Fibroblast of lung (primary cell): ENCODE measurements at regions not wholly inside any gene's neighbourhood (a gene's known extent, or its start where the extent isn't known, plus 50 kb on each side); places are given as distances from the start of the nearest gene placed in this dataset.

Source experiments
- DNase-seq, 2 donors: peaks; one replicate each; pipeline versions ENCODE4 v3.0.0 to v3.0.0-alpha.2; 2010; ENCODE audit warnings: low read depth in 2 of 2
- H2AFZ ChIP-seq: 2 replicates; pipeline ENCODE4 v1.5.1; 2012; ENCODE audit warnings: low read length, control low read depth, inconsistent platforms
- H3K27ac ChIP-seq: 2 replicates; pipeline ENCODE4 v1.5.1; 2011; ENCODE audit warnings: low read length, control low read depth; ENCODE audit not compliant: insufficient read depth
- H3K27me3 ChIP-seq: 2 replicates; pipeline ENCODE4 v1.5.1; 2011; ENCODE audit warnings: mild to moderate bottlenecking, low read length; ENCODE audit not compliant: control insufficient read depth, insufficient read depth
- H3K36me3 ChIP-seq: 2 replicates; pipeline ENCODE4 v1.5.1; 2011; ENCODE audit warnings: low read length; ENCODE audit not compliant: control insufficient read depth, insufficient read depth
- H3K4me1 ChIP-seq: 2 replicates; pipeline ENCODE4 v1.5.1; 2011; ENCODE audit warnings: low read length; ENCODE audit not compliant: control insufficient read depth, insufficient read depth; ENCODE audit errors: extremely low read depth
- H3K4me2 ChIP-seq: 2 replicates; pipeline ENCODE4 v1.5.1; 2011; ENCODE audit warnings: low read length, control low read depth; ENCODE audit not compliant: insufficient read depth; ENCODE audit errors: extremely low read depth
- H3K4me3 ChIP-seq, 4 experiments: fragments of 200-600 bp in 1 of 4; sonication (generic) in 1 of 4; replicated peaks in 1 of 4; 2 replicates each; pipeline ENCODE4 v1.5.1; 2011 to 2016; ENCODE audit warnings: low read length in 4 of 4, low read depth in 3 of 4, mild to moderate bottlenecking in 3 of 4, control low read depth in 2 of 4, inconsistent platforms in 1 of 4, mixed read lengths in 1 of 4; ENCODE audit not compliant: insufficient read depth in 1 of 4; ENCODE audit errors: control extremely low read depth in 1 of 4
- H3K79me2 ChIP-seq: 2 replicates; pipeline ENCODE4 v1.5.1; 2012; ENCODE audit warnings: mild to moderate bottlenecking, low read length, inconsistent platforms; ENCODE audit not compliant: control insufficient read depth, insufficient read depth
- H3K9ac ChIP-seq: 2 replicates; pipeline ENCODE4 v1.5.1; 2011; ENCODE audit warnings: mild to moderate bottlenecking, low read length, control low read depth; ENCODE audit not compliant: insufficient read depth
- H3K9me3 ChIP-seq: 2 replicates; pipeline ENCODE4 v1.5.1; 2012; ENCODE audit warnings: low read depth, low read length; ENCODE audit not compliant: control insufficient read depth, insufficient read depth
- H4K20me1 ChIP-seq: 2 replicates; pipeline ENCODE4 v1.5.1; 2011; ENCODE audit warnings: low read length; ENCODE audit not compliant: control insufficient read depth, insufficient read depth; ENCODE audit errors: extremely low read depth
- EZH2 ChIP-seq: IDR thresholded peaks from 2 replicates; pipeline ENCODE4 v1.5.1; 2012; ENCODE audit warnings: low read length, control low read depth, mild to moderate bottlenecking; ENCODE audit errors: missing control alignments
- TF ChIP-seq, protein P1 (sequence below), 2 donors: IDR thresholded peaks in 1 of 2; conservative IDR thresholded peaks in 1 of 2; 1 replicate in 1 of 2; 2 replicates in 1 of 2; pipeline ENCODE4 v1.5.1; 2011 to 2012; ENCODE audit warnings: low read length in 2 of 2, control low read depth in 1 of 2, inconsistent platforms in 1 of 2, low read depth in 1 of 2, mild to moderate bottlenecking in 1 of 2

DNA sequence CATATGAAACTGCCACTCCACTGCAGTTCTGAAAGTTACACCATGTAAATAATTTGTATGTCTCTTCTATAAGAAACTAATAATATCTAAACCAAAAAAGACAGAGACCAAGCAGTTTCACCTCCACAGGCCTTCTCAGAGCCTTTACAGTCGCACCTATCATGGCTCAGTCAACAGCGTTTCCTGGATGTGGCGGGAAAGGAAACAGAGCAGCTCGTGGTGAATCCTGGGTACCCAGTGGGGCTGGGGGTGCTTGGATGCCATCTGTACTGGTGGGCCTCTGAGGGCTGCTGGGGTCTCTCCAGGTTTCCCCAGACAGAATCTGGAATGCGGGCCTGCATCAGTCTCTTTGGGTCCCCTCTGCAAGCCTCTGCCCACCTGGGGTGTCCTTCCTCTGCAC is 100.2 kb upstream of the CASZ1 start:
- no peak overlapping the region for H3K9ac ChIP-seq
- no peaks in the 10 kb centered on the region for H3K36me3 ChIP-seq
- no peaks in the 10 kb centered on the region for H4K20me1 ChIP-seq
- no peaks in the 10 kb centered on the region for H3K4me1 ChIP-seq
- no peak overlapping the region for H3K4me2 ChIP-seq
- no peak overlapping the region for H3K4me3 ChIP-seq
- no peak overlapping the region for H3K27ac ChIP-seq
- TF ChIP-seq EZH2, result no peak
- TF ChIP-seq, protein P1, sequence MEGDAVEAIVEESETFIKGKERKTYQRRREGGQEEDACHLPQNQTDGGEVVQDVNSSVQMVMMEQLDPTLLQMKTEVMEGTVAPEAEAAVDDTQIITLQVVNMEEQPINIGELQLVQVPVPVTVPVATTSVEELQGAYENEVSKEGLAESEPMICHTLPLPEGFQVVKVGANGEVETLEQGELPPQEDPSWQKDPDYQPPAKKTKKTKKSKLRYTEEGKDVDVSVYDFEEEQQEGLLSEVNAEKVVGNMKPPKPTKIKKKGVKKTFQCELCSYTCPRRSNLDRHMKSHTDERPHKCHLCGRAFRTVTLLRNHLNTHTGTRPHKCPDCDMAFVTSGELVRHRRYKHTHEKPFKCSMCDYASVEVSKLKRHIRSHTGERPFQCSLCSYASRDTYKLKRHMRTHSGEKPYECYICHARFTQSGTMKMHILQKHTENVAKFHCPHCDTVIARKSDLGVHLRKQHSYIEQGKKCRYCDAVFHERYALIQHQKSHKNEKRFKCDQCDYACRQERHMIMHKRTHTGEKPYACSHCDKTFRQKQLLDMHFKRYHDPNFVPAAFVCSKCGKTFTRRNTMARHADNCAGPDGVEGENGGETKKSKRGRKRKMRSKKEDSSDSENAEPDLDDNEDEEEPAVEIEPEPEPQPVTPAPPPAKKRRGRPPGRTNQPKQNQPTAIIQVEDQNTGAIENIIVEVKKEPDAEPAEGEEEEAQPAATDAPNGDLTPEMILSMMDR (conservative IDR thresholded peaks at IDR 0.05 in 1 of 2, IDR thresholded peaks at IDR 0.05 in 1 of 2; ENCODE audit: low read depth in 1 of 2, low read length in 2 of 2), result no peak
- H3K9me3 ChIP-seq, result no peaks in the 10 kb centered on the region
- no peak overlapping the region for H2AFZ ChIP-seq
- peaks cover 3% of the 10 kb centered on the region for H3K27me3 ChIP-seq
- no peaks in the 10 kb centered on the region for H3K79me2 ChIP-seq
- DNase-seq, result no peak

DNA sequence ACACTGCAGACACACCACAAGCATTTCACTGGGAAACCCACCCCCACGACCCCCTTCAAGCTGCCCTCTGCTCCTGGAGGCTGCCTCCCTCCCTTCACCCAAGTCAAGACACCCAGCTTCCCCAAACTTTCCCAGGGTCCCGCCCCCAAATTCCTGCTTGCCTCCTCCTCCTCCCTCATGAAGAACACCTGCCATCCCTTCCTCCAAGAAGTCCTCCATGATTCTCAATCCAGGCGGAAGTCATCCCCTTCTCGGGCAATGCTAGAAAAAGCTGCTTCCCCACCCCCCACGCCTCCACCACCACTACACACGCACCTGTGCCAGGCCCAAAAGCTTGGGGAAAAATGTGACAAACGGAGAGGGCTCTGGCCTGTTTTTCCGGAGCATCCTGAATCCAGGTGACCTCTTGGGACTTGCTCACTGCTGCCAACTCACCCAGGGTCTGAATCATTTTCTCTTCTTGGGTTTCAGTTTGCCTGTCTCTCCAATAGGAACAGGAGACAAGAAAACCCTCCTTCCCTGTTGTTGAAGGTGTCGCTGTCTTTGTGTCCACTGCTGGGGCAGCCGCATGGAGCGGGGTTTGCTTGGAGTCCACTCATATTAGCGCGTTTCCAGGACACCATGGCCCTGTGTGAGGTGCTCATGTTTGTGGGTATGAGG is 101.0 kb upstream of the CASZ1 start:
- no peak for TF ChIP-seq EZH2
- TF ChIP-seq, protein P1 (conservative IDR thresholded peaks at IDR 0.05 in 1 of 2, IDR thresholded peaks at IDR 0.05 in 1 of 2; ENCODE audit: low read depth in 1 of 2, low read length in 2 of 2), result no peak
- Histone ChIP-seq H3K79me2 (no peaks in the 10 kb centered on the region), H3K4me1 (no peaks in the 10 kb centered on the region), H3K4me3 (no peak overlapping the region), H3K27ac (no peak overlapping the region), H3K36me3 (no peaks in the 10 kb centered on the region), H2AFZ (no peak overlapping the region), H3K4me2 (no peak overlapping the region), H3K9me3 (no peaks in the 10 kb centered on the region), H4K20me1 (no peaks in the 10 kb centered on the region), H3K9ac (no peak overlapping the region), H3K27me3 (peaks cover 3% of the 10 kb centered on the region)
- DNase-seq, result peak in 1 of 2 donors; percentile 21

DNA sequence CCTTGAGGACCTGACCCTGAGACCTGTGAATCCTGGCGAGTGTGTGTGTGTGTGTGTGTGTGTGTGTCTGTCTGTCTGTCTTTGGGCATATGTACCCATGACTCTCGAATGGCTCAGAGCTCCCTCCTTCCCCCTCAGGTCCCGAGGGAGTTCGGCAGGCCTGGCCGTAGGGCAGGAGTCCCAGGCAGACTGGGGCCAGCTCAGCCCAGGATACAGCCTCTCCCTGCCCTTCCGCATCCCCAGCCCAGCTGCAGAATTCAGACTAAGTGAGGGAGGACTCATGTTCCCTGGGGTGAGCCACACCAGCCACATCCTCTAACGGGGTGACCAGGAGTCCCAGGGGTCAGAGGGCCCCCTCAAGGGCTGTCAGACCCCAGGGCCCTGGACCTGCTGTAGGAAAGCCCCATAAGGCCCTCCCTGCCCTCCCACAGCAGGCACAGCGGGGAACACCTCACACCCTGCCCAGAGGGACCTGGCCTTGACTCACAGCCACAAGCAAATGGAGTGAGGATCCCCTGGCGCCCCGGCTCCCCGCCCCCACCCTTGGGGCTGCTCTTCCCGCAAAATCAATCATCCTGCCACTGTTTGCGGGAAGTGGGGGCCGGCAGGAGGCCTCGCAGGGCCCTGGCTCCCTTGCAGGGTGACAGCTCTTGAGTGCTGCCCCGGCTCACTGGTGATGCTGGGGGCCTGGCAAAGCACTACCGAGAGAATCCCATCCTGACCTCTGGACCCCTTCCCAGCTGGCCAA is 101.7 kb upstream of the CASZ1 start:
- TF ChIP-seq, protein P1 (conservative IDR thresholded peaks at IDR 0.05 in 1 of 2, IDR thresholded peaks at IDR 0.05 in 1 of 2; ENCODE audit: low read depth in 1 of 2, low read length in 2 of 2), result no peak
- TF ChIP-seq EZH2, result no peak
- H4K20me1 ChIP-seq, result no peaks in the 10 kb centered on the region
- H3K4me3 ChIP-seq, result no peak overlapping the region
- no peak overlapping the region for H3K27ac ChIP-seq
- no peaks in the 10 kb centered on the region for H3K4me1 ChIP-seq
- H3K9me3 ChIP-seq, result no peaks in the 10 kb centered on the region
- H3K4me2 ChIP-seq, result no peak overlapping the region
- peaks cover 3% of the 10 kb centered on the region for H3K27me3 ChIP-seq
- DNase-seq, result peak; percentile 12 to 72
- H3K79me2 ChIP-seq, result no peaks in the 10 kb centered on the region
- no peak overlapping the region for H3K9ac ChIP-seq
- H2AFZ ChIP-seq, result no peak overlapping the region
- no peaks in the 10 kb centered on the region for H3K36me3 ChIP-seq
